ENCODE measurements at regions not wholly inside any gene's neighbourhood (a gene's known extent, or its start where the extent isn't known, plus 50 kb on each side); places are given as distances from the start of the nearest gene placed in this dataset.

GRCh38 chr6:14282854-14283505 is 165.4 kb downstream of the CD83 start:
- peaks cover 0 to 15% (median 14%) of the 10 kb centered on the region in 4 donors for H3K4me1 Mint-ChIP-seq
- H3K4me3 Mint-ChIP-seq: no peak overlapping the region
- POLR2A ChIA-PET: interaction anchor here (0.6 kb wide), 1 partner anchor 13 kb away, joined by 3 read pairs; no protein-coding TSS in a partner anchor
- H3K27ac Mint-ChIP-seq: no peak overlapping the region
- no peaks in the 10 kb centered on the region for H3K27me3 Mint-ChIP-seq
- DNase-seq (no peak), ATAC-seq (no peak)
- no peaks in the 10 kb centered on the region for H3K36me3 Mint-ChIP-seq
- peaks cover 0 to 4% (median 0%) of the 10 kb centered on the region in 9 donors for H3K9me3 Mint-ChIP-seq

- Mint-ChIP-seq H3K27me3 (no peaks in the 10 kb centered on the region), H3K4me1 (peaks cover 0 to 8% (median 6%) of the 10 kb centered on the region in 4 donors), H3K4me3 (no peak overlapping the region), H3K9me3 (peaks cover 0 to 4% (median 0%) of the 10 kb centered on the region in 9 donors), H3K36me3 (no peaks in the 10 kb centered on the region), H3K27ac (no peak overlapping the region)
- DNase-seq: no peak
- ATAC-seq: no peak
- POLR2A ChIA-PET: interaction anchor here (0.6 kb wide), 1 partner anchor 14 kb away, joined by 3 read pairs; no protein-coding TSS in a partner anchor
Measured at GRCh38 chr6:14283600-14284235, 166.1 kb downstream of the CD83 start.

- no peak for DNase-seq
- Mint-ChIP-seq H3K4me1 (peaks cover 4 to 11% (median 7%) of the 10 kb centered on the region in 4 donors), H3K27me3 (no peaks in the 10 kb centered on the region), H3K9me3 (peaks cover 0 to 3% (median 0%) of the 10 kb centered on the region in 9 donors), H3K27ac (no peak overlapping the region), H3K4me3 (no peak overlapping the region), H3K36me3 (no peaks in the 10 kb centered on the region)
- POLR2A ChIA-PET: interaction anchor here (0.7 kb wide), 1 partner anchor 442 kb away, joined by 3 read pairs; no protein-coding TSS in a partner anchor
- ATAC-seq: no peak
Measured at GRCh38 chr6:14284969-14285590, 167.5 kb downstream of the CD83 start.

GRCh38 chr6:14286144-14286543 is 168.6 kb downstream of the CD83 start:
- DNase-seq (no peak), ATAC-seq (no peak)
- peaks cover 0 to 3% (median 0%) of the 10 kb centered on the region in 9 donors for H3K9me3 Mint-ChIP-seq
- no peaks in the 10 kb centered on the region for H3K36me3 Mint-ChIP-seq
- H3K27me3 Mint-ChIP-seq: no peaks in the 10 kb centered on the region
- no peak overlapping the region for H3K27ac Mint-ChIP-seq
- peaks cover 8 to 18% (median 15%) of the 10 kb centered on the region in 4 donors for H3K4me1 Mint-ChIP-seq
- POLR2A ChIA-PET: no interaction called here
- H3K4me3 Mint-ChIP-seq: no peak overlapping the region

- no peak overlapping the region for H3K27ac Mint-ChIP-seq
- H3K9me3 Mint-ChIP-seq: no peaks in the 10 kb centered on the region
- DNase-seq: no peak
- POLR2A ChIA-PET: no interaction called here
- H3K36me3 Mint-ChIP-seq: no peaks in the 10 kb centered on the region
- ATAC-seq: no peak
- H3K4me3 Mint-ChIP-seq: no peak overlapping the region
- H3K4me1 Mint-ChIP-seq: peaks cover 8 to 18% (median 15%) of the 10 kb centered on the region in 4 donors
- H3K27me3 Mint-ChIP-seq: no peaks in the 10 kb centered on the region
Measured at GRCh38 chr6:14286634-14287428, 169.3 kb downstream of the CD83 start.

GRCh38 chr6:14287707-14288106 is 170.1 kb downstream of the CD83 start:
- DNase-seq (no peak), ATAC-seq (no peak)
- POLR2A ChIA-PET: interaction anchor here (1.6 kb wide), 1 partner anchor 9 kb away, joined by 4 read pairs; no protein-coding TSS in a partner anchor
- no peaks in the 10 kb centered on the region for H3K36me3 Mint-ChIP-seq
- no peaks in the 10 kb centered on the region for H3K27me3 Mint-ChIP-seq
- peaks cover 11 to 18% (median 15%) of the 10 kb centered on the region in 4 donors for H3K4me1 Mint-ChIP-seq
- H3K9me3 Mint-ChIP-seq: no peaks in the 10 kb centered on the region
- H3K4me3 Mint-ChIP-seq: no peak overlapping the region
- no peak overlapping the region for H3K27ac Mint-ChIP-seq

- H3K27me3 Mint-ChIP-seq: no peaks in the 10 kb centered on the region
- ATAC-seq (no peak), DNase-seq (no peak)
- no peaks in the 10 kb centered on the region for H3K9me3 Mint-ChIP-seq
- H3K27ac Mint-ChIP-seq: no peak overlapping the region
- POLR2A ChIA-PET: interaction anchor here (1.6 kb wide), 1 partner anchor 10 kb away, joined by 4 read pairs; no protein-coding TSS in a partner anchor
- H3K4me3 Mint-ChIP-seq: no peak overlapping the region
- H3K36me3 Mint-ChIP-seq: no peaks in the 10 kb centered on the region
- H3K4me1 Mint-ChIP-seq: peaks cover 11 to 18% (median 16%) of the 10 kb centered on the region in 4 donors
Measured at GRCh38 chr6:14288910-14289309, 171.3 kb downstream of the CD83 start.

- peak in 1 of 2 donors; percentile 36 for ATAC-seq
- peak overlapping the region in 8 of 10 donors; percentile 7 to 72 (median 32) for H3K4me3 Mint-ChIP-seq
Measured at GRCh38 chr6:14290041-14290771, 172.6 kb downstream of the CD83 start.

GRCh38 chr6:14290772-14291330 is 173.3 kb downstream of the CD83 start:
- Mint-ChIP-seq H3K4me1 (peaks cover 11 to 18% (median 16%) of the 10 kb centered on the region in 4 donors), H3K36me3 (no peaks in the 10 kb centered on the region), H3K27me3 (no peaks in the 10 kb centered on the region), H3K27ac (peak overlapping the region in 7 of 10 donors; percentile 2 to 76 (median 65)), H3K9me3 (no peaks in the 10 kb centered on the region), H3K4me3 (peak overlapping the region in 7 of 10 donors; percentile 7 to 72 (median 34))
- POLR2A ChIA-PET: no interaction called here
- ATAC-seq (no peak), DNase-seq (no peak)

More at GRCh38 chr6:14290041-14290771, 172.6 kb downstream of the CD83 start:
- no peak for DNase-seq
- H3K4me1 Mint-ChIP-seq: peaks cover 11 to 18% (median 16%) of the 10 kb centered on the region in 4 donors
- peak overlapping the region in 8 of 10 donors; percentile 2 to 76 (median 63) for H3K27ac Mint-ChIP-seq
- no peaks in the 10 kb centered on the region for H3K27me3 Mint-ChIP-seq
- no peaks in the 10 kb centered on the region for H3K9me3 Mint-ChIP-seq
- POLR2A ChIA-PET: no interaction called here
- no peaks in the 10 kb centered on the region for H3K36me3 Mint-ChIP-seq

GRCh38 chr6:14291331-14291730 is 173.8 kb downstream of the CD83 start:
- Mint-ChIP-seq H3K4me1 (peaks cover 11 to 18% (median 16%) of the 10 kb centered on the region in 4 donors), H3K27me3 (no peaks in the 10 kb centered on the region), H3K9me3 (no peaks in the 10 kb centered on the region), H3K4me3 (no peak overlapping the region), H3K27ac (no peak overlapping the region), H3K36me3 (no peaks in the 10 kb centered on the region)
- ATAC-seq: no peak
- POLR2A ChIA-PET: no interaction called here
- DNase-seq: no peak

GRCh38 chr6:14292119-14292518 is 174.5 kb downstream of the CD83 start:
- no peak overlapping the region for H3K4me3 Mint-ChIP-seq
- DNase-seq: no peak
- POLR2A ChIA-PET: no interaction called here

More at GRCh38 chr6:14292119-14292518, 174.5 kb downstream of the CD83 start:
- no peak for ATAC-seq
- H3K27ac Mint-ChIP-seq: no peak overlapping the region
- H3K36me3 Mint-ChIP-seq: no peaks in the 10 kb centered on the region
- H3K27me3 Mint-ChIP-seq: no peaks in the 10 kb centered on the region
- H3K9me3 Mint-ChIP-seq: no peaks in the 10 kb centered on the region
- H3K4me1 Mint-ChIP-seq: peaks cover 11 to 18% (median 16%) of the 10 kb centered on the region in 4 donors

All from naive thymus-derived CD8-positive, alpha-beta T cell (primary cell).